ENCODE measurements at regions not wholly inside any gene's neighbourhood (a gene's known extent, or its start where the extent isn't known, plus 50 kb on each side); places are given as distances from the start of the nearest gene placed in this dataset.

- DNase-seq: no peak
These were observed 1435.7 kb downstream of the MAT2B start for GRCh38 chr5:164941132-164941531.

- DNase-seq: no peak
These were observed 1445.5 kb downstream of the MAT2B start for GRCh38 chr5:164950927-164951326.

GRCh38 chr5:164951570-164951969 is 1446.2 kb downstream of the MAT2B start:
- DNase-seq: no peak

- DNase-seq: no peak
These were observed 1453.3 kb downstream of the MAT2B start for GRCh38 chr5:164958688-164959087.

GRCh38 chr5:164959761-164960160 is 1454.3 kb downstream of the MAT2B start:
- DNase-seq: no peak

GRCh38 chr5:164962329-164962961 is 1457.0 kb downstream of the MAT2B start:
- no peak for DNase-seq

GRCh38 chr5:164966611-164967010 is 1461.2 kb downstream of the MAT2B start:
- DNase-seq: no peak

- DNase-seq: no peak
These were observed 1461.9 kb downstream of the MAT2B start for GRCh38 chr5:164967354-164967753.

- DNase-seq: no peak
These were observed 1467.6 kb downstream of the MAT2B start for GRCh38 chr5:164972973-164973372.

GRCh38 chr5:164975986-164976385 is 1470.6 kb downstream of the MAT2B start:
- DNase-seq: no peak

GRCh38 chr5:164980480-164980879 is 1475.1 kb downstream of the MAT2B start:
- DNase-seq: no peak

GRCh38 chr5:164998142-164998541 is 1492.7 kb downstream of the MAT2B start:
- DNase-seq: no peak

- no peak for DNase-seq
These were observed 1493.2 kb downstream of the MAT2B start for GRCh38 chr5:164998590-164998989.

- DNase-seq: no peak
These were observed 1495.2 kb downstream of the MAT2B start for GRCh38 chr5:165000479-165001190.

GRCh38 chr5:165003283-165003682 is 1497.9 kb downstream of the MAT2B start:
- no peak for DNase-seq

- DNase-seq: no peak
These were observed 1498.8 kb downstream of the MAT2B start for GRCh38 chr5:165004175-165004574.

GRCh38 chr5:165014439-165014838 is 1509.0 kb downstream of the MAT2B start:
- no peak for DNase-seq

GRCh38 chr5:165015126-165015525 is 1509.7 kb downstream of the MAT2B start:
- DNase-seq: no peak

GRCh38 chr5:165015547-165015946 is 1510.1 kb downstream of the MAT2B start:
- DNase-seq: no peak

GRCh38 chr5:165026971-165027370 is 1521.6 kb downstream of the MAT2B start:
- no peak for DNase-seq

- DNase-seq: no peak
These were observed 1522.9 kb downstream of the MAT2B start for GRCh38 chr5:165028356-165028755.

- no peak for DNase-seq
These were observed 1523.9 kb downstream of the MAT2B start for GRCh38 chr5:165029099-165029870.

- DNase-seq: no peak
These were observed 1525.6 kb downstream of the MAT2B start for GRCh38 chr5:165030971-165031370.

- DNase-seq: no peak
These were observed 1526.0 kb downstream of the MAT2B start for GRCh38 chr5:165031371-165031770.

All from right hindlimb (tissue), 1 donor.